CD4-positive, alpha-beta T cell treated with Interleukin-6 for 4 hours (primary cell): ENCODE measurements at regions not wholly inside any gene's neighbourhood (a gene's known extent, or its start where the extent isn't known, plus 50 kb on each side); places are given as distances from the start of the nearest gene placed in this dataset.
"Not testable (repeated sequence)": the region's sequence is repeated elsewhere in the genome, so short reads cannot be mapped to it uniquely, and the experiment has no call there.

ENCODE experiments used
- DNase-seq: peaks from one replicate; pipeline ENCODE4 v3.0.0-alpha.2; 2020; ENCODE audit warnings: mixed read lengths

- DNase-seq, result no peak
Measured at GRCh38 chr1:166511761-166512160, 327.5 kb upstream of the POGK start.

DNA sequence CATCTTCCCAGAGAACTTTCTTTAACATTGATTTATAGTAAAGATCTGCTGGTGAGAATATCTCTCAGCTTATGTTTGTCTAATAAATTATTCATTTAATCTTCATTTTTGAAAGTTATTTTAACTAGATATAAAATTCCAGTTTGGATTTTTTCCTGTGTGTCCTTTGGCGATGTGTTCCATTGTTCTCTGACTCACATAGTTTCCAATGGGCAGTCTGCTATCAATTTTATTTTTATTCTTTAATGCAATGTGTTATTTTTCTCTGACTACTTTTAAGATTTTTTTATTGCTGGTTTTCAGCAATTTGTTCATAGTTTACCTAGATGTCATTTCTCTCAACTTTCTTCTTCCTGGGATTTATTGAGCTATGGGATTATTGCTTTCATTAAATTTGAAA is 325.2 kb upstream of the POGK start:
- DNase-seq, result no peak

DNA sequence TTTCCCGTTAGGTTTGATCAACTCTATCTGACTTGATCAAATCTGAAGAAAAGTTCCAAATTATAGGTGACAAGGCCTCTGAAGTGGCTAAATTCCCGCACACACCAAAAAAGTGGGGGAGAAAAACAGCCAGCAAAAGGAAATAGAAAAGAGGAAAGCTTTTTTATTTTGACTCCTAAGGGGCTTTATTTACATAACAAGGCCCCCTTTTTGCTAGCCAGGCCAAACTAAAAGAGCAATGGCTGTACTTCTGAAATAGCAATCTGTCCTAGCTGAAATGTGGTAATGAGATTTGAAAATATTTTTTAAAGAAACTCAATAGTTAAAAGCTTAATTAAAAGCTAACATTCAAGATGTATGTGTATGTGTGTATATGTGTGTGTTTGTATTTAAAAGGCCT is 311.5 kb upstream of the POGK start:
- DNase-seq, result no peak

- DNase-seq, result no peak
Measured at GRCh38 chr1:166538646-166539045, 300.6 kb upstream of the POGK start.

DNA sequence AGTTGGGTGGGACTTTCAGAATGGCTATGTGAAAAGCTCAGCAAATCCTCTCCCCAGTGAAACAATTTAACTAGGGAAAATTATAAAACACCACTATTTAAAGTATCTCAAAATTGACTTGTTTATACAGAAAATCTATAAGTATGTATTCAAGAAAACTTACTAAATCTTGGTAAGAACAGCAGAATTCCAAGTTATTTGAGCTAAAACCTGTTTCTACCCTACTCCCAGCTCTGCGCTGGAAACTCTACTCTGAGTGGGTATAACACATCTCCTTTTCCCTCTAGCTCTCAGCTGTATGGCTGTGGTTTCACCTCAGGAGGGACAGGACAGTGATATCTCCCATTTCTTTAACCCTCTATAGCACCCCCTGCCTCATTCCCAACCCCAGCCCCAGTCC is 295.2 kb upstream of the POGK start:
- DNase-seq, result no peak

- no peak for DNase-seq
Measured at GRCh38 chr1:166544561-166544960, 294.7 kb upstream of the POGK start.

DNA sequence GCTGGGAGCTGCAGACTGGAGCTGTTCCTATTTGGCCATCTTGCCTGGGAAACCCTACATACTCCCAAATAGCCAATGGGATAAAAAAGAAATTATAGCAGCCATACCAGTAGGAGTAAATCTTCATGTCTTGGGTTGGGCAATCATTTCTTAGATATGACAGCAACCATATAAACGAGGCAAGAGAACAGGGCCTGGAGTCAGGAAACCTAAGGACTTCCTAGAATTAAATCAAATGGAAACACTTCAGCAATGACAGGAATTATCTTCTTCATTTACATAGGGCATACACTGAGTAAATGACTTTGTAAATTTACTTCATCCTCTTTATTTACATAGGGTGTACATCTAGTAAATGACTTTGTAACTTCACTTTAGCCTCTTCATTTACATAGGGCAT is 286.6 kb upstream of the POGK start:
- no peak for DNase-seq

DNA sequence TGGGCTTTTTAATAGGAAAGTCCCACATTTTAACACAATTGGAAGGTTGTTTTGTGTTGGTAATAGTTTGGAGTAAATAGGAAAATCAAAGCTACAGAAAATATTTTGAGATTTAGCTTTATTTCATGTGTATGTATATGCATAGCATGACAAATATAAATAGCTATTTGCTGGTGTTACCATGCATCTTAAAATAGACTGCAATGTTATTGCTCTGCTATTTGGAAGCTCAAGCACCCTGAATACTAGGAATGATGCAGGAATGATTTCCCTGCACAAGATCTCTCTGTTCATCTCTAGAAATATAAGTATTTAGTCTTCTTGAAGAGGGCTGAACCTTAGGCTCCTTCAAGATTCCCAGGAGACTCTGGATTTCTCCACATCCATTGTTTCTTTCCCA is 268.3 kb upstream of the POGK start:
- DNase-seq, result no peak

DNA sequence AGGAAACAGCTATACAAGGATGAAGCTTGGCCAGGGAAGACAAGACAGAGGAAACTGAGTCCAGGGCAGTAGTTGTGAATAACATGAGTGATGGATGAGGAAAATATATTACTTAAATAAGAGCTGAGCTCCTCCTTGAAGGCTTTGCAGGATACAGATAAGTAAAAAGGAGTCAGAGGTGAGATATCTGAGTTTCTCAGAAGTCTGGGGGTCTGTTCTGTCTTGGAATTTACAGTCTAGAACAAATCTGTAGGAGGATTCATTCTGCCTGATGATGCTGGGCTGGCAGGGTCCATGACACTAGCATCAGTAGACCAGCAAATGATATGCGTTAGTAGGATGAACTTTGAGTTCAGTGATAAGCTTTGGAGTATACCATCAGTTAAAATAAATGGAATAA is 266.1 kb upstream of the POGK start:
- DNase-seq, result no peak

- DNase-seq, result no peak
Measured at GRCh38 chr1:166579557-166580501, 259.4 kb upstream of the POGK start.

DNA sequence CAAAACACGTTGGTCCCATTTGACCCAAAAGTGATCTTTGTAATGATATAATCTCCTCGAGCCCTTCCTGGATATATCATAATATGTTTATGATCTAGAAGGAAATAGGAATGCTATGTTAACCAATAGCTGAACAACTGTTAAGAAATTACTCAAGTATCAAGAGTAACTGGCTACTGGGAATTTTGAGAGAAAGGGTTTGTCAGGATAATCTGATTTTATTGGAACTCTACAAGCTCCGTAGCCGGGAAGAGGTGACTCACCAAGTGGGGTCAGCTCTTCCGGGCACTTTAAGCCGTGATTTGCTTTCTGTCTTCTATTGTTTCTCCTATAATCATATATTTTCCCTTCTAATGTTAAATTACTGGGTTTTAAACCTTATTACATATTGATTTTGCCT is 250.5 kb upstream of the POGK start:
- no peak for DNase-seq

DNA sequence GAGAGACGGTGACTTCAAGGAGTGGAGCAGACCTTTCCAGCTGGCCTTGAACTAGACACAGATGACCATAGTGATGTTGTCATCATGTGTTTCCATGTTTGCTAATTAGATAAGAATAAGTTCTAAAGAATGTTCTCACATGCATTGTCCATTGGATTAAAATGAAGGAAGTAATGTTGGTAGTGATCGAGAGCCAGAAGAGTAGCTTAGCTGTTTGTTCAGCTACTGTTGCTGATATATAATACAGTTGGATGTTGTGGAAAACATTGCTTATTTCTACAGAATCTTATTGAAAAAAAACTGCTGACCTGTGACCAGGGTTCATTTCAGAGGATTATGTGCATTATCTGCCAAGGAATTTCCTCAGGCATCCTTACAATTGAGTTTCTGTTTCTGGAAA is 249.1 kb upstream of the POGK start:
- DNase-seq, result no peak

DNA sequence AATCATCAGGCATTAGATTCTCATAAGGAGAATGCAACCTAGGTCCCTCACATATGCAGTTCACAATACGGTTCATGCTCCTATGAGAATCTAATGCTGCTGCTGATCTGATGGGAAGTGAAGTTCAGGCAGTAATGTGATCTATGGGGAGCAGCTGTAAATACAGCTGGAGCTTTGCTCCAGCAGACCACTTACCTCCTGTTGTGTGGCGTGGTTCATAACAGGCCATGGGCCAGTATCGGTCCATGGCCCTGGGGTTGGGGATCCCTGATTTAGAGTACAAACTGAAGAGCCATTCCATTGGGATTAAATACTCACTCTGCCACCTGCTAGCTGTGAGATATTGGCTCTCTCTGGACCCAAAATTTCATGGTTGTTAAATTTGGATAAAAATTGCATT is 244.6 kb upstream of the POGK start:
- DNase-seq, result no peak

- no peak for DNase-seq
Measured at GRCh38 chr1:166597516-166597915, 241.8 kb upstream of the POGK start.

GRCh38 chr1:166600574-166600973 is 238.7 kb upstream of the POGK start:
- DNase-seq, result no peak

DNA sequence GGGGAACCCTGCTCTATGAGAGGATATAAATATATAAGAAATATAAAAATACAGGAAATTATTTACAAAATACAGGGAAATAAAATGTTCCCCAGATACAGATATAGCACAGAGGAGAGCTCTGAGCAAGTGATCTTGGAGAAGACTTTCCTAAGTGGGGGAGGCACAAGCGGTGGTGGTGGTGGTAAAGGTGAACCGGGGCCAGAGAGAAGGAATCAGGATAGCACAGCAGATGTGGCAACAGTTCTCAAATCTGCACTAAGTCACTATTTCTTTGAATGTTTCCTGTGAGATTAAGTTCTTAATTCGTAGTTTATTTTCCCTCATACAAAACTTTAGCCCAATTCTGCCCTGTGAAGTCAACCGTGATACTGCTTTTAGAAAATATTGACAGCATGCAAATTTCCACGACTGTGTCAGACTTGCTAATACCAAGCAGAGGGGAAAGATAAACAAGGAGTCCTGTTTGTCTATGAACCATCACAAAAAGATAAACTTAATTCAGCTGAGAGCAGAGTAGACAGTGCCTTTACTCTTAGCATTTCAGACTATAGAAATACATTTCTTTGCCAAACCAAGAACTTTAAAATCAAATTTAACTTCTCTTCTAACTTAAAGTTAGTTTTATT is 237.5 kb upstream of the POGK start:
- no peak for DNase-seq

GRCh38 chr1:166602801-166603200 is 236.5 kb upstream of the POGK start:
- DNase-seq, result not testable (repeated sequence)

GRCh38 chr1:166603296-166603695 is 236.0 kb upstream of the POGK start:
- DNase-seq, result no peak

DNA sequence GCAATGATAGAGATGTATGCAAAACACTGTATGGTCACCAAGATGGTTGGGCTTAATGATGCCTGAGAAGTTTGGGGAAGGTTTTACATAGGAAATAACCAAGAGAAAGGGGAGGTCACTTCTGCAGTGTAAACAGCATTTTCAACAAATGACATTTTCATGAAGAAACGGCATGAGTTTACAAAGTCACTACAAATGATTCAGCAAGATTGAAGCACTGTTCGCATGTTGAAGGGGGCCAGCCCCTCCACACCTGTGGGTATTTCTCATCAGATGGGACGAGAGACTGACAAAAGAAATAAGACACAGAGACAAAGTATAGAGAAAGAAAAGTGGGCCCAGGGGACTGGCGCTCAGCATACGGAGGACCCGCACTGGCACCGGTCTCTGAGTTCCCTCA is 234.1 kb upstream of the POGK start:
- no peak for DNase-seq

- DNase-seq, result no peak
Measured at GRCh38 chr1:166612886-166613285, 226.4 kb upstream of the POGK start.

GRCh38 chr1:166616206-166616605 is 223.1 kb upstream of the POGK start:
- no peak for DNase-seq

DNA sequence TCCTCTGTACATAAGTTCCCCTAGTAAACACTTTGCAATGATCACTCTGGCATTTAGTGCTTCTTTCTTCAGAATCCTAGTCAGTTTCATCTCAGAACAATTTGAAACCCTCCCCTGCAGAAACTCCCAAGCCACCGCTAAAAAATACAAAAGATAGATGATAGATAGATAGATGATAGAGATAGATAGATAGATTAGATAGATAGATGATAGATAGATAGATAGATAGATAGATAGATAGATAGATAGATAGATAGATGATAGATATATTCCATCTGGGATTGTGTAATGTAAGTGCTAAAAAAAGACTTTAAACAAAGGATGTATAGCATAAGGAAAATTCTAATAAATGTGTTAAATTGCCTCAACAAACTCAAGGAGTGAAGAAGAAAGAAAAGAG is 212.6 kb upstream of the POGK start:
- no peak for DNase-seq

- DNase-seq, result no peak
Measured at GRCh38 chr1:166627558-166627957, 211.7 kb upstream of the POGK start.

- no peak for DNase-seq
Measured at GRCh38 chr1:166628259-166628658, 211.0 kb upstream of the POGK start.

DNA sequence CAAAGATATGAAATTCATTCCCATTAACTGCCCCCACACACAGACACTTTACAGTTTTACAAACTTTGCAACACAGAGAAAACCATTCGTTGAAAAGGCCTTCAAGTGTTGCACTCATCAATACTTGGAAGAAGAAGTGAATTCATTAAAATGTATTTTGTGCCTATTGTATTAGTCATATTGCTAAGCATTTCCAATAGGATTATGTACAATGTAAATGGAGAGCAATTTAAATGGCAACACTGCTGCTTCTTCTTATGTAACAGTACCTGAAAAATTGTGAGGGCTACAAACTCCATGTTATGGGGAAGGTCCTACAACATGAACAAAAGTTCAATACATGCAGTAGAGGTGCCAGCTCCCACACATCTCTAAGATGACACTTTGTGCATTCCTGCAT is 209.3 kb upstream of the POGK start:
- DNase-seq, result no peak
